AML-193 (cell line): ENCODE measurements at regions not wholly inside any gene's neighbourhood (a gene's known extent, or its start where the extent isn't known, plus 50 kb on each side); places are given as distances from the start of the nearest gene placed in this dataset.
"Not testable (repeated sequence)": the region's sequence is repeated elsewhere in the genome, so short reads cannot be mapped to it uniquely, and the experiment has no call there.

Experiments
- DNase-seq, 2 experiments: peaks; one replicate each; lab custom pipeline; 2025; lab: John Stamatoyannopoulos, UW

- no peak for DNase-seq
These were observed 66.6 kb downstream of the LACC1 start for GRCh38 chr13:43946281-43946680.

GRCh38 chr13:43947897-43948458 lies 68.3 kb downstream of the LACC1 start:
- DNase-seq = no peak

- DNase-seq = no peak
These were observed 73.7 kb downstream of the LACC1 start for GRCh38 chr13:43953370-43953769.

GRCh38 chr13:43956975-43957374 lies 77.3 kb downstream of the LACC1 start:
- DNase-seq = not testable (repeated sequence)

- no peak for DNase-seq
These were observed 79.6 kb downstream of the LACC1 start for GRCh38 chr13:43959291-43959690.

- no peak for DNase-seq
These were observed 82.2 kb downstream of the LACC1 start for GRCh38 chr13:43961909-43962308.

- no peak for DNase-seq
These were observed 84.0 kb downstream of the LACC1 start for GRCh38 chr13:43963726-43964125.

- DNase-seq = no peak
These were observed 85.2 kb downstream of the LACC1 start for GRCh38 chr13:43964698-43965458.

GRCh38 chr13:43965459-43965845 lies 85.7 kb downstream of the LACC1 start:
- no peak for DNase-seq

GRCh38 chr13:43968251-43968942 lies 88.7 kb downstream of the LACC1 start:
- DNase-seq = not testable (repeated sequence)

- DNase-seq = not testable (repeated sequence)
These were observed 89.4 kb downstream of the LACC1 start for GRCh38 chr13:43968943-43969690.

GRCh38 chr13:43969919-43970318 lies 90.2 kb downstream of the LACC1 start:
- DNase-seq = not testable (repeated sequence)

GRCh38 chr13:43970520-43971242 lies 91.0 kb downstream of the LACC1 start:
- DNase-seq = not testable (repeated sequence)

- not testable (repeated sequence) for DNase-seq
These were observed 91.6 kb downstream of the LACC1 start for GRCh38 chr13:43971324-43971723.

- no peak for DNase-seq
These were observed 98.2 kb downstream of the LACC1 start for GRCh38 chr13:43977911-43978310.

- DNase-seq = no peak
These were observed 99.0 kb downstream of the LACC1 start for GRCh38 chr13:43978688-43979087.

- no peak for DNase-seq
These were observed 99.8 kb downstream of the LACC1 start for GRCh38 chr13:43979492-43979891.

GRCh38 chr13:43980587-43980986 lies 100.9 kb downstream of the LACC1 start:
- no peak for DNase-seq

GRCh38 chr13:43981091-43981490 lies 101.4 kb downstream of the LACC1 start:
- no peak for DNase-seq

- no peak for DNase-seq
These were observed 102.0 kb downstream of the LACC1 start for GRCh38 chr13:43981512-43982301.

- no peak for DNase-seq
These were observed 103.7 kb downstream of the LACC1 start for GRCh38 chr13:43983373-43983772.
